ENCODE measurements at regions not wholly inside any gene's neighbourhood (a gene's known extent, or its start where the extent isn't known, plus 50 kb on each side); places are given as distances from the start of the nearest gene placed in this dataset.

DNA sequence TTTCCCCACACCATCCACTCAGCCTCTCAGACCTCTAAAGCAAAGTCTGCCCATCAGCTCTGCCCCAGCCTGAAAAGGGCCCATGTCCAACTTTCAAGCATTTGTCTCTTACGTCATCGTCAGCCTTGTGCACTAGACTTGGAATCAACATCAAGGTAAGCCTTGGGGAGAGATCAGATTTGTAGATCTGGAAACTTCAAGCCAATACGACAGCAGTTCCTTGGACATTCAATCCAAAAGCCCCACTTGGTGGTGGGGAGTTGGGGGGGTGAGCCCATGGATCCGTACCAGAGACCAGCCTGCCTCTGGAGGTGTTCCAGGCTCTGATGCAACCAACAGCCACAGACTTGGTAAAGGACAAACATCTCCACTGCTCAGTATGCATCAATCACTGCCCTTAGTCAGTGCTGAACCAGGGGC is 206.8 kb upstream of the MEIS1 start:
- Histone ChIP-seq H3K27me3 (ENCODE audit: insufficient read depth, low read length) (no peaks in the 10 kb centered on the region), H3K36me3 (ENCODE audit: insufficient read depth, low read length) (no peaks in the 10 kb centered on the region), H3K27ac (ENCODE audit: low read depth, low read length) (no peak overlapping the region), H3K4me1 (ENCODE audit: control insufficient read depth, insufficient read depth, low read length, unreplicated experiment) (no peaks in the 10 kb centered on the region), H2AFZ (ENCODE audit: low read length, unreplicated experiment) (no peak overlapping the region), H3K79me2 (ENCODE audit: control insufficient read depth, insufficient read depth, low read length, unreplicated experiment) (no peaks in the 10 kb centered on the region), H3K4me3 (ENCODE audit: low read depth, low read length) (no peak overlapping the region)

GRCh38 chr2:66217039-66217585 is 217.8 kb upstream of the MEIS1 start:
- Histone ChIP-seq H3K27ac (ENCODE audit: low read depth, low read length) (no peak overlapping the region), H2AFZ (ENCODE audit: low read length, unreplicated experiment) (no peak overlapping the region), H3K27me3 (ENCODE audit: insufficient read depth, low read length) (no peaks in the 10 kb centered on the region)

DNA sequence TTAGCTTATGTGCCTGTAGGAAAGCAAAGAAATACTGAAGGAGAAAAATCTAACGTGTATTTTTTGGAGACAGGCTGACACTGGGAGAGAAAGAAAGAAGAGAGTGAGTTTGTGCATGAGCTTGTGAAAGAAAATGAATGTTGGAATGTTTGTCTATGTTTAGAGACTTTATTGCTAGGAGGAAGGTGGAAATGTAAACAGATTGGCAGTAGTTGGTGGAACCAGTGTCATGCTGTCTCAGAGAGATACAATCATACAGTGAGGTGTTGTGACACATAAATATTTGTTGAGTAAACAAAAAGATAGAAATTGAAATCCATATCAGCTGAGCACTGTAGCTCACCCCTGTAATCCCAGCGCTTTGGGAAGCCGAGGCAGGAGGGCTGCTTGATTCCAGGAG is 222.2 kb upstream of the MEIS1 start:
- Histone ChIP-seq H3K27ac (ENCODE audit: low read depth, low read length) (no peak overlapping the region), H3K79me2 (ENCODE audit: control insufficient read depth, insufficient read depth, low read length, unreplicated experiment) (no peaks in the 10 kb centered on the region), H3K4me1 (ENCODE audit: control insufficient read depth, insufficient read depth, low read length, unreplicated experiment) (no peaks in the 10 kb centered on the region)

More at GRCh38 chr2:66217039-66217585, 217.8 kb upstream of the MEIS1 start:
- no peaks in the 10 kb centered on the region for H3K36me3 ChIP-seq (ENCODE audit: insufficient read depth, low read length)
- no peaks in the 10 kb centered on the region for H3K4me1 ChIP-seq (ENCODE audit: control insufficient read depth, insufficient read depth, low read length, unreplicated experiment)
- no peak overlapping the region for H3K4me3 ChIP-seq (ENCODE audit: low read depth, low read length)
- no peaks in the 10 kb centered on the region for H3K79me2 ChIP-seq (ENCODE audit: control insufficient read depth, insufficient read depth, low read length, unreplicated experiment)

DNA sequence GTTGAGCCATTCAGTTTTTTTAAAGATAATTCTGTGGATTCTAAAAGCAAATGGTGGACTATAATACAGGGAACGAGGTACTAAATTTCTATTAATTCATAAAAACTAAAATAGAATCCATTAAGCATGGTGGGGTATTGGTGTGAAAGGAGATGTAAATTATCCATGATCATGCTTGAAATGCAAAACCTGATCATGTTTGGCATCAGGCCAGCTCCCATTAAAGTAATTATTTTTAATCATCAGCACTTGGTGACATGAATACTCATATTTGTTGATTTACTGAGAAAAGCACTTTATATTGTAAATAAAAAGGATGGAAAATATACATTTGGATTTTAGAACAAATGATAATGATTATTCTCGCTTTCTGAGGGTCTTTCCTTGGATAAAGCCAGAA is 232.3 kb upstream of the MEIS1 start:
- Histone ChIP-seq H3K4me3 (ENCODE audit: low read depth, low read length) (no peak overlapping the region), H3K27ac (ENCODE audit: low read depth, low read length) (no peak overlapping the region), H3K4me1 (ENCODE audit: control insufficient read depth, insufficient read depth, low read length, unreplicated experiment) (no peaks in the 10 kb centered on the region), H3K79me2 (ENCODE audit: control insufficient read depth, insufficient read depth, low read length, unreplicated experiment) (no peaks in the 10 kb centered on the region), H3K36me3 (ENCODE audit: insufficient read depth, low read length) (no peaks in the 10 kb centered on the region), H3K27me3 (ENCODE audit: insufficient read depth, low read length) (no peaks in the 10 kb centered on the region), H2AFZ (ENCODE audit: low read length, unreplicated experiment) (no peak overlapping the region)

More for the DNA sequence above, 222.2 kb upstream of the MEIS1 start:
- no peak overlapping the region for H2AFZ ChIP-seq (ENCODE audit: low read length, unreplicated experiment)
- H3K27me3 ChIP-seq (ENCODE audit: insufficient read depth, low read length): no peaks in the 10 kb centered on the region
- no peak overlapping the region for H3K4me3 ChIP-seq (ENCODE audit: low read depth, low read length)
- H3K36me3 ChIP-seq (ENCODE audit: insufficient read depth, low read length): no peaks in the 10 kb centered on the region

- Histone ChIP-seq H3K79me2 (ENCODE audit: control insufficient read depth, insufficient read depth, low read length, unreplicated experiment) (no peaks in the 10 kb centered on the region), H2AFZ (ENCODE audit: low read length, unreplicated experiment) (no peak overlapping the region), H3K4me1 (ENCODE audit: control insufficient read depth, insufficient read depth, low read length, unreplicated experiment) (no peaks in the 10 kb centered on the region), H3K36me3 (ENCODE audit: insufficient read depth, low read length) (no peaks in the 10 kb centered on the region), H3K27ac (ENCODE audit: low read depth, low read length) (no peak overlapping the region), H3K4me3 (ENCODE audit: low read depth, low read length) (no peak overlapping the region), H3K27me3 (ENCODE audit: insufficient read depth, low read length) (no peaks in the 10 kb centered on the region)
Measured at GRCh38 chr2:66201242-66201641, 233.7 kb upstream of the MEIS1 start.

GRCh38 chr2:66198873-66199272 is 236.1 kb upstream of the MEIS1 start:
- no peaks in the 10 kb centered on the region for H3K79me2 ChIP-seq (ENCODE audit: control insufficient read depth, insufficient read depth, low read length, unreplicated experiment)
- no peak overlapping the region for H3K27ac ChIP-seq (ENCODE audit: low read depth, low read length)
- no peaks in the 10 kb centered on the region for H3K27me3 ChIP-seq (ENCODE audit: insufficient read depth, low read length)
- no peaks in the 10 kb centered on the region for H3K36me3 ChIP-seq (ENCODE audit: insufficient read depth, low read length)
- H3K4me1 ChIP-seq (ENCODE audit: control insufficient read depth, insufficient read depth, low read length, unreplicated experiment): no peaks in the 10 kb centered on the region
- no peak overlapping the region for H2AFZ ChIP-seq (ENCODE audit: low read length, unreplicated experiment)
- H3K4me3 ChIP-seq (ENCODE audit: low read depth, low read length): no peak overlapping the region

GRCh38 chr2:66192888-66193287 is 242.0 kb upstream of the MEIS1 start:
- Histone ChIP-seq H3K27ac (ENCODE audit: low read depth, low read length) (no peak overlapping the region), H3K36me3 (ENCODE audit: insufficient read depth, low read length) (no peaks in the 10 kb centered on the region), H3K27me3 (ENCODE audit: insufficient read depth, low read length) (no peaks in the 10 kb centered on the region), H2AFZ (ENCODE audit: low read length, unreplicated experiment) (no peak overlapping the region), H3K4me1 (ENCODE audit: control insufficient read depth, insufficient read depth, low read length, unreplicated experiment) (no peaks in the 10 kb centered on the region), H3K79me2 (ENCODE audit: control insufficient read depth, insufficient read depth, low read length, unreplicated experiment) (no peaks in the 10 kb centered on the region), H3K4me3 (ENCODE audit: low read depth, low read length) (no peak overlapping the region)

GRCh38 chr2:66191311-66191710 is 243.6 kb upstream of the MEIS1 start:
- Histone ChIP-seq H3K27ac (ENCODE audit: low read depth, low read length) (no peak overlapping the region), H3K4me3 (ENCODE audit: low read depth, low read length) (no peak overlapping the region), H3K36me3 (ENCODE audit: insufficient read depth, low read length) (no peaks in the 10 kb centered on the region), H3K27me3 (ENCODE audit: insufficient read depth, low read length) (no peaks in the 10 kb centered on the region), H3K79me2 (ENCODE audit: control insufficient read depth, insufficient read depth, low read length, unreplicated experiment) (no peaks in the 10 kb centered on the region), H2AFZ (ENCODE audit: low read length, unreplicated experiment) (no peak overlapping the region), H3K4me1 (ENCODE audit: control insufficient read depth, insufficient read depth, low read length, unreplicated experiment) (no peaks in the 10 kb centered on the region)

DNA sequence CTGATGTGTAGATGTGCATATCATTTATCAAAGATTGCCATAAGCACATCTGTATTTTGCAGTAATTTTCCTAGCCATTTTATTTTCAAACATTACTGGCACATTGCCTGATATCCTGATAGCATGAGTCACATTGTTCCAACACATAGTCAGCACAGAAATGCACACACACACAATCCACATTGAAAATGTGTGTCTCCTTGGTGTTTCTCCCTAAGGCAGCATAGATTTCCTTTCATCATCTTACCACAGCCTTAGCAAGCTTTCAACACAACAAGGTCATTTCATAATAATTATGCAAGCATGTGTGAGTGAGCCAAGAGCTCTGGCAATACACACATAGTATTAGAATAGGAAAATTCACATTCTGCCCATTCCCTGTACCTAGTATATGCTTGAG is 245.4 kb upstream of the MEIS1 start:
- no peaks in the 10 kb centered on the region for H3K4me1 ChIP-seq (ENCODE audit: control insufficient read depth, insufficient read depth, low read length, unreplicated experiment)
- H2AFZ ChIP-seq (ENCODE audit: low read length, unreplicated experiment): no peak overlapping the region
- no peak overlapping the region for H3K27ac ChIP-seq (ENCODE audit: low read depth, low read length)
- no peak overlapping the region for H3K4me3 ChIP-seq (ENCODE audit: low read depth, low read length)
- no peaks in the 10 kb centered on the region for H3K36me3 ChIP-seq (ENCODE audit: insufficient read depth, low read length)
- H3K27me3 ChIP-seq (ENCODE audit: insufficient read depth, low read length): no peaks in the 10 kb centered on the region
- no peaks in the 10 kb centered on the region for H3K79me2 ChIP-seq (ENCODE audit: control insufficient read depth, insufficient read depth, low read length, unreplicated experiment)

GRCh38 chr2:66186537-66186936 is 248.4 kb upstream of the MEIS1 start:
- no peaks in the 10 kb centered on the region for H3K36me3 ChIP-seq (ENCODE audit: insufficient read depth, low read length)
- H3K4me1 ChIP-seq (ENCODE audit: control insufficient read depth, insufficient read depth, low read length, unreplicated experiment): no peaks in the 10 kb centered on the region
- no peaks in the 10 kb centered on the region for H3K27me3 ChIP-seq (ENCODE audit: insufficient read depth, low read length)
- no peaks in the 10 kb centered on the region for H3K79me2 ChIP-seq (ENCODE audit: control insufficient read depth, insufficient read depth, low read length, unreplicated experiment)
- H2AFZ ChIP-seq (ENCODE audit: low read length, unreplicated experiment): no peak overlapping the region
- H3K27ac ChIP-seq (ENCODE audit: low read depth, low read length): no peak overlapping the region
- H3K4me3 ChIP-seq (ENCODE audit: low read depth, low read length): no peak overlapping the region

DNA sequence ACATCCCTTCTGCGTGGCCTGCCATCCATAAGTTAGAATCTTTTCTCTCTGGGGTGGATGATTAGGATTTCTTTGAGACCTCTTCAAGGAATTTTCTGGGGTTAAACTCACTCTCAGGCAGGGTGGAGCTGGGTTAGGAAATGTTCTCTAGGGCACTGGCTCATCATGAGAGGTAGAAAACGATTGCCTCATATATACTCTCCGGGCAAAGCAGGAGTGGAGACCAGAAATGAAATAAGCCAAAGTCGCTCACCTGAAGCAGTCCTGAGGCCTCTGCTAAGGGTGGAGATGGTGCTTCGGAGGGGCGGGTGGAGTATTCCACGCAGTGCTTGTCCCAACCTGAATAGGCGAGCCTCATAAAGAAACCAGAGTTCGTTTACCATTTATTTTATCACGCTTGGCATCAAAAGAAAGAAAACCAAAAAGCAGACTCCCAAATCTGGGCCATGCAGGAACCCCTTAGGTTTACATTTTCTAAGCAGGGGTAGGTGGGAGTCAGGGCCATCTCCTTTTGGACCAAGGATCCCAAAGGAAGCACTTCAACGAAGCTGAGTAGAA is 249.3 kb upstream of the MEIS1 start:
- no peak overlapping the region for H2AFZ ChIP-seq (ENCODE audit: low read length, unreplicated experiment)
- H3K4me3 ChIP-seq (ENCODE audit: low read depth, low read length): no peak overlapping the region
- H3K27ac ChIP-seq (ENCODE audit: low read depth, low read length): no peak overlapping the region
- H3K27me3 ChIP-seq (ENCODE audit: insufficient read depth, low read length): no peaks in the 10 kb centered on the region
- H3K79me2 ChIP-seq (ENCODE audit: control insufficient read depth, insufficient read depth, low read length, unreplicated experiment): no peaks in the 10 kb centered on the region
- H3K4me1 ChIP-seq (ENCODE audit: control insufficient read depth, insufficient read depth, low read length, unreplicated experiment): no peaks in the 10 kb centered on the region
- no peaks in the 10 kb centered on the region for H3K36me3 ChIP-seq (ENCODE audit: insufficient read depth, low read length)
